ENCODE measurements at regions not wholly inside any gene's neighbourhood (a gene's known extent, or its start where the extent isn't known, plus 50 kb on each side); places are given as distances from the start of the nearest gene placed in this dataset.

DNA sequence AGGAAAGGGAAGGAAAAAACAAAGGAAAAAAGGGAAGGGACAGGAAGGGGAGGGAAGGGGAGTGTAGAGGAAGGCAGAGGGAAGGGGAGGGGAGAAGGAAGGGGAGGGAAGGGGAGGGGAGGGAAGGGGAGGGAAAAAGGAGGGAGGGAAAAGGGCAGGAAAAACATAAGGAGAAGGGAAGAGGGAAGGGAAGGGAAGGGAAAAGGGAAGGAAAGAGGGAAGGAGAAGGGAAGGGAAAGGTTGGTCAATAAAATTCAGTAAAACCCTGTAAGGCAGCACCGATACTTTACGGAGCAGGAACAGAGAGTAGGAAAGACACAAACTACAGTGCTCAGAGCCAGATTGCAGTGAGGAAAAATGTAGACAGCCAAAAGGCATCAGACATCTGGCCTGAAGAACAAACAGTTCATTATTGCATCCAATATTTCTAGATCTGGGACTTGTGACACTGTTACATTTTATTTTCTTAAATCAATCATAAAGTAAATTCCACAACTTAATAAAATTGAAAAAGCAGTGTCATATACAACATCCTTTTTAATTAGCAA lies 322.0 kb downstream of the CRPPA start:
- in situ Hi-C loops (cut with HindIII; ENCODE audit: low sequenced_read_pairs) = loop anchor here (25.0 kb wide), 1 partner anchor 463 kb away; no protein-coding TSS in a partner anchor
- TF ChIP-seq, protein P1, sequence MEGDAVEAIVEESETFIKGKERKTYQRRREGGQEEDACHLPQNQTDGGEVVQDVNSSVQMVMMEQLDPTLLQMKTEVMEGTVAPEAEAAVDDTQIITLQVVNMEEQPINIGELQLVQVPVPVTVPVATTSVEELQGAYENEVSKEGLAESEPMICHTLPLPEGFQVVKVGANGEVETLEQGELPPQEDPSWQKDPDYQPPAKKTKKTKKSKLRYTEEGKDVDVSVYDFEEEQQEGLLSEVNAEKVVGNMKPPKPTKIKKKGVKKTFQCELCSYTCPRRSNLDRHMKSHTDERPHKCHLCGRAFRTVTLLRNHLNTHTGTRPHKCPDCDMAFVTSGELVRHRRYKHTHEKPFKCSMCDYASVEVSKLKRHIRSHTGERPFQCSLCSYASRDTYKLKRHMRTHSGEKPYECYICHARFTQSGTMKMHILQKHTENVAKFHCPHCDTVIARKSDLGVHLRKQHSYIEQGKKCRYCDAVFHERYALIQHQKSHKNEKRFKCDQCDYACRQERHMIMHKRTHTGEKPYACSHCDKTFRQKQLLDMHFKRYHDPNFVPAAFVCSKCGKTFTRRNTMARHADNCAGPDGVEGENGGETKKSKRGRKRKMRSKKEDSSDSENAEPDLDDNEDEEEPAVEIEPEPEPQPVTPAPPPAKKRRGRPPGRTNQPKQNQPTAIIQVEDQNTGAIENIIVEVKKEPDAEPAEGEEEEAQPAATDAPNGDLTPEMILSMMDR (IDR thresholded peaks at IDR 0.05; ENCODE audit: low read depth, low read length, missing control alignments) = no peak
- DNase-seq (ENCODE audit: low read depth) = no peak
- no peak overlapping the region for H3K4me3 ChIP-seq (ENCODE audit: low read depth, low read length)

DNA sequence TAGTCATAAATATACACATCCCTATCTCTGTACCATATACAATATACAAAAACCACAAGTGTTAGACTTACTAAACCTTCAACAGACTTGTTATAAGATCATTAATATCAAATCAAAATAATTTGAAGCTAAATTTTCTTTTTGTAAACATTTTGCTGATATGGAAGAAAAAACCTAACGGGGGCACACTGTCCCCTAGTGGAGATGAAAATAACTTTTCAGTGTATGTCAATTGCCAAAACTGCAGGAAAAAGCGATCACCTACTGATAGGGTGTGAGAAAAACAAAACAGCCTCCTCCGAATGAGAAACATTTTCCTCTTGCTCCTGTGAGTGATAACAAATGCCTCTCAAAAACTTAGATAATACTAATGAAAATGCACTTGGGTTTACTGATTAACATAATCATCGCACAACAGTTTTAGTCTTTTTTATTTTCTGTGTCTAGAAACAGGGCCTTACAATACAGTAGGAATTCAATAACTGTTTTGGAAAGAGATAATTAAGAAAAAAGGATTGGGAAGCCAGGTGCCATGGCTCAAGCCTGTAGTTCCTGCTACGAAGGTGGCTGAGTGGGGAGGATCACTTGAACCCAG lies 322.7 kb downstream of the CRPPA start:
- in situ Hi-C loops (cut with HindIII; ENCODE audit: low sequenced_read_pairs) = loop anchor here (25.0 kb wide), 1 partner anchor 464 kb away; no protein-coding TSS in a partner anchor
- no peak overlapping the region for H3K4me3 ChIP-seq (ENCODE audit: low read depth, low read length)
- TF ChIP-seq, protein P1 (IDR thresholded peaks at IDR 0.05; ENCODE audit: low read depth, low read length, missing control alignments) = peak; percentile 75
- no peak for DNase-seq (ENCODE audit: low read depth)

DNA sequence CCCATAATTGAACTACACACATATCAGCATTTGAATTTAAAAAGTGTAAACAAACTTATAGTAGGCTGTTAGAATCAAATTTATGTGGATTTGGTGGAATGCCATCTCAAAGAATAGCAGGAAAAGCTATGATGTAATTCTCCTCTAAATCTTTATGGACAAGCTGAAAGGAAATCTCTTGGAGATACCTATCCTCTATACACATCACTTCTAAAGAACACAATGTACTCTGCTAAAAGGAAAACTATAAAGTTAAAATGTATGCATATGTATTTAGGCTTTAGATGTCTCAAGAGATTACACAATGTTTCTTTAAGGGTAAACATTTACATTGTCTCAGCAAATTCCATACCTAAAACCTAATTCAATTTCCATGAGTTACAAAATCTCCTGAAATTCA lies 323.3 kb downstream of the CRPPA start:
- DNase-seq (ENCODE audit: low read depth) = no peak

DNA sequence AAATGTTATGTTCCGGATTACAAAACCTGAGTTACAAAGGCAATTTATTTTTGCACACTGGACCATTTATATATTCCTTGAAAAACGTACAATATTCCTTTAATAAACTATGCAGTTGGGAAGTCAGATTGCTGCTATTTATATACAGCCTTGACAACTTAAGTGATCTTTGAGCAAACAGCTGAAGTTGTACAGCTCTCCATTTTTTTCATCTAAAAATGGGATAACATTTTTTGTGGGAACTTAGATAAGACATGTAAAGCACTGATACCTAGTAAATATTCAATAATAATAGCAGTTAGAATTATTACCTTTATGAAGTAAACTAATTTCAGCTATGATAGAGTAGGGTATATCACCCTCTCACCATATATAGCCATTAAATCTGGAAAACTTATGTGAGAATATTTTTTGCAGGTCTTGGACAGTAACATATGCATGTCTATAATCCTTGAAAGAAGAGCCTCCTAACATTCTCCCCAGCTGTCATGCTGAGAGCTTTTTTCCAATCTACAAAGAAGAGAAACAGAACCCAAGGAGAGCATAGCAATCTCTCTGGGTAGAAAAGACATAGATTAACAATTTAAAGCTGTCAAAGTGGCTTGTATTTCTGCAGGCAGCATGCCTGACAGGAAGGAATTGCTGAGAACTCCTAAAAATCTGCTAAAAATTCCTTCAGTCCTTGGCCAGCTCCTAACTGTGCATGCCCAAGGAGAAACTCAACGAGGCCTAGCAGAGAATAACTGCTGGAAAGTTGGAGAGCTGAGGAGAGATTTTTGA lies 326.0 kb downstream of the CRPPA start:
- in situ Hi-C loops (cut with HindIII; ENCODE audit: low sequenced_read_pairs) = loop anchor here (25.0 kb wide), 1 partner anchor 467 kb away; no protein-coding TSS in a partner anchor
- no peak for DNase-seq (ENCODE audit: low read depth)
- TF ChIP-seq, protein P1 (IDR thresholded peaks at IDR 0.05; ENCODE audit: low read depth, low read length, missing control alignments) = no peak
- H3K4me3 ChIP-seq (ENCODE audit: low read depth, low read length) = no peak overlapping the region

More for the DNA sequence above, 323.3 kb downstream of the CRPPA start:
- TF ChIP-seq, protein P1 (IDR thresholded peaks at IDR 0.05; ENCODE audit: low read depth, low read length, missing control alignments) = no peak
- H3K4me3 ChIP-seq (ENCODE audit: low read depth, low read length) = no peak overlapping the region
- in situ Hi-C loops (cut with HindIII; ENCODE audit: low sequenced_read_pairs) = loop anchor here (25.0 kb wide), 1 partner anchor 464 kb away; no protein-coding TSS in a partner anchor

DNA sequence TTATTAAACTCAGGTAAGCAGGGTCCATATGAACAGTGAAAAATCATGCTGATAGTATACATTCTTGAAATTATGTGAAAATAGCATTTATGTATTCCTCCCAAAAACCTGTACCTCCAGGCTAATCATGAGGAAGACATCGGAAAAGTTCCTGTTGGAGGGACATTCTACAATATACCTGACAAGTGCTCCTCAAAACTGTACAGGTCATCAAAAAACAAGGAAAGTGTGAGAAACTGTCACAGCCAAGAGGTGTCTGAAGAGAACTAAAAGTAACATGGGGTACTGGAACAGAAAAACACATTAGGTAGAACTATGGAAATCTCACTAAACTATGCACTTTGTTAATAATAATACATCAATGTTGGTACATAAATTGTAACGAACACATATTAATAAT lies 326.7 kb downstream of the CRPPA start:
- TF ChIP-seq, protein P1 (IDR thresholded peaks at IDR 0.05; ENCODE audit: low read depth, low read length, missing control alignments) = no peak
- DNase-seq (ENCODE audit: low read depth) = no peak
- in situ Hi-C loops (cut with HindIII; ENCODE audit: low sequenced_read_pairs) = loop anchor here (25.0 kb wide), 1 partner anchor 468 kb away; no protein-coding TSS in a partner anchor
- H3K4me3 ChIP-seq (ENCODE audit: low read depth, low read length) = no peak overlapping the region

DNA sequence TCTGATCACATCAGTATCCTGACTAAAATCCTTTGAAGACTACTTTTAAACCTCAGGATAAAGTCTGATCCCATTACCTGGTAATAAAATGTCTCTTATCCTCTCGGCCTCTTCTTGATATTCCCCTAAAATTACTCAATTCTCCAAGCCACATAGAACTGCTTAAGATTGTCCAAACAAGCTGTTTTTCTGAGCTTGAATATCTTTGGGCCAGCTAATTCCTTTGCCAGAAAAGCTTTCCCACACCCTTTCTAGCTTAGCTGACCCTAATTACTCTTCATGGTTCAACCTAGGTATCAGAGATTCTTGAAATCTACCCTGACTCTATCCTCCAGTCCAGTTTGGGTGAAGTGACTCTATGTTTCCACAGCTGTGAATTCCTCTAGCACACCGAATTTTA lies 328.6 kb downstream of the CRPPA start:
- DNase-seq (ENCODE audit: low read depth) = no peak
- H3K4me3 ChIP-seq (ENCODE audit: low read depth, low read length) = no peak overlapping the region
- TF ChIP-seq, protein P1 (IDR thresholded peaks at IDR 0.05; ENCODE audit: low read depth, low read length, missing control alignments) = no peak
- in situ Hi-C loops (cut with HindIII; ENCODE audit: low sequenced_read_pairs) = loop anchor here (25.0 kb wide), 1 partner anchor 470 kb away; no protein-coding TSS in a partner anchor

All from astrocyte of the cerebellum (primary cell).